Heart left ventricle (tissue), 13 donors: ENCODE measurements at regions not wholly inside any gene's neighbourhood (a gene's known extent, or its start where the extent isn't known, plus 50 kb on each side); places are given as distances from the start of the nearest gene placed in this dataset.

Experiments used
- POLR2A ChIP-seq, 2 donors: fragments of 450-650 bp; IDR thresholded peaks; one replicate each; pipeline ENCODE4 v1.6.1; 2017; ENCODE audit warnings: antibody characterized with exemption in 2 of 2, mild to moderate bottlenecking in 2 of 2, moderate library complexity in 2 of 2
- TF ChIP-seq, protein P1 (sequence below), 12 donors: fragments of 200-600 bp; sonication (generic) in 4 of 12; IDR thresholded peaks; one replicate each; pipeline versions ENCODE4 v1.5.0 to v1.8.0; 2018 to 2022; ENCODE audit warnings: antibody characterized with exemption in 12 of 12, mild to moderate bottlenecking in 5 of 12
- donor health status: ischemic (EF 13 %, LVEDD 7.1; RV severe dilation, severe dysfunction).
- donor health status: DM: no; HTN: yes; CAD: no.
- donor health status: DM: no; HTN: no; CAD: no.
- donor health status: ischemic (EF 25% LVEDD 6.9; RV normal size, moderate dysfunction).
- donor health status: ischemic (EF 25% LVEDD 5.7; RV mildly dilated, moderate dysfunction).
- donor health status: ischemic (EF 35%, LVEDD 5.7; RV mildly dilated, moderate dysfunction).
- donor health status: nonischemic (EF 11% LVEDD 7.7; RV severe dilation, severe dysfunction).
- donor health status: DM: yes; HTN: yes; CAD: no.
- donor health status: PGD.
- donor health status: ischemic (EF 29% LVEDD 5.4; RV normal size, mild dysfunction).
- donor health status: nonischemic (EF 23%, LVEDD 6.1; RV moderate dilation, normal function).

DNA sequence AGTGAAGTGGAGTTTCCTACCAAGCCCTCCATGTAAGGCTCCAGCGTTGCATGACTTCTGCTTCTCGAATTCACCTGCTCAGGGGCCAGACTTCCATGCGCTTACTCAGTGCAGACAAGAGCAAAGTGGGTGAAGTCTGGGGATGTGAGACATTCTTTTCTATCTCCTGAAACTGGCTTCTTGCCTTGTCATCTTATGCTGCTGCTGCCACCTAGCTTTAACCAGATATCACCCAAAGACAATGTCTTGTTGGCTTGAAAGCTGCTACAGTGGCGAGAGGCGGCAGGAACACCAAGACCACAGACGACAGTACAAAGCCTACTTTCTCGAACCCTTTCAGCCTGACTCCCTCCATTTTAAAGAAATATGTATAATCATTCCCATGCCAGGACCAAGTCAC lies 103.6 kb upstream of the ADGRG2 start:
- no peak for TF ChIP-seq POLR2A (IDR thresholded peaks at IDR 0.05)
- TF ChIP-seq, protein P1, sequence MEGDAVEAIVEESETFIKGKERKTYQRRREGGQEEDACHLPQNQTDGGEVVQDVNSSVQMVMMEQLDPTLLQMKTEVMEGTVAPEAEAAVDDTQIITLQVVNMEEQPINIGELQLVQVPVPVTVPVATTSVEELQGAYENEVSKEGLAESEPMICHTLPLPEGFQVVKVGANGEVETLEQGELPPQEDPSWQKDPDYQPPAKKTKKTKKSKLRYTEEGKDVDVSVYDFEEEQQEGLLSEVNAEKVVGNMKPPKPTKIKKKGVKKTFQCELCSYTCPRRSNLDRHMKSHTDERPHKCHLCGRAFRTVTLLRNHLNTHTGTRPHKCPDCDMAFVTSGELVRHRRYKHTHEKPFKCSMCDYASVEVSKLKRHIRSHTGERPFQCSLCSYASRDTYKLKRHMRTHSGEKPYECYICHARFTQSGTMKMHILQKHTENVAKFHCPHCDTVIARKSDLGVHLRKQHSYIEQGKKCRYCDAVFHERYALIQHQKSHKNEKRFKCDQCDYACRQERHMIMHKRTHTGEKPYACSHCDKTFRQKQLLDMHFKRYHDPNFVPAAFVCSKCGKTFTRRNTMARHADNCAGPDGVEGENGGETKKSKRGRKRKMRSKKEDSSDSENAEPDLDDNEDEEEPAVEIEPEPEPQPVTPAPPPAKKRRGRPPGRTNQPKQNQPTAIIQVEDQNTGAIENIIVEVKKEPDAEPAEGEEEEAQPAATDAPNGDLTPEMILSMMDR (IDR thresholded peaks at IDR 0.05), result peak in 1 of 12 donors; percentile 9
